ENCODE measurements at regions not wholly inside any gene's neighbourhood (a gene's known extent, or its start where the extent isn't known, plus 50 kb on each side); places are given as distances from the start of the nearest gene placed in this dataset.

DNA sequence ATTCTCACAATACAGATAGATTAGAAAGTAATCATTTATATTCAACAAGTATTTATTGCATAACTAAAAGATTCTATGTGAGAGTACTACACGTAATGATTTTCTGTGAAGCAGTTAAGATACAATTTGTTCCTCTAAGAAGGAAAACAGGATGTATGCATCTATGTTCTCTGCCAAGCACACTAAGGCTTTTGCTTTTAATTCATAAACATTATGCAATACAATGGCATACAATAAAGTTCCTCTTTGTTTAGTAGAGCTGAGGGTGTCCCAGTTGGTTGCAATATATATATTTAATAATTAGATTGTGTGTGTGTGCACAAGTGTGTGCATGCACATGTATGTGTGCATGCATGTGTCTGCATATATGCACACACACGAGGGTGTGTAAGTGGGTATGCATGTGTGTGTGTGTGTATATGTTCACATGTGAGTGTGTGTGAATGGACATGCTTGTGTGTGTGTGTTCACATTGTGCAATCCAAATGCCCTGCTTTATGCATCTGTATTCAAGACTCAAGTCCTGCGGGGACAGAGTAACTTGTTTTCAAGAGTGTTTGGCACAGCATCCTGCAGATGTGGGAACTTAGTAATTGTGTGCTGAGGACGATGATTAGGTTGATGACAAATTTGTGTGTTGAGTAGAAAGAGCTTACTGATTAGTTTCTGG is 481.5 kb upstream of the KLF6 start:
- Histone ChIP-seq H3K36me3 (ENCODE audit: control insufficient read depth, low read length) (no peaks in the 10 kb centered on the region), H3K9me3 (ENCODE audit: control insufficient read depth, insufficient read depth, low read length) (no peaks in the 10 kb centered on the region), H3K9me2 (replicated peaks; ENCODE audit: control insufficient read depth, low read length) (no peaks in the 10 kb centered on the region), H3K27me3 (ENCODE audit: control insufficient read depth, low read length) (no peaks in the 10 kb centered on the region), H3K4me1 (ENCODE audit: control insufficient read depth, low read length) (no peaks in the 10 kb centered on the region), H3K27ac (ENCODE audit: low read depth, low read length) (no peak overlapping the region), H4K20me1 (ENCODE audit: control insufficient read depth, insufficient read depth, low read depth, low read length) (no peaks in the 10 kb centered on the region), H3K79me2 (ENCODE audit: control insufficient read depth, low read length) (no peaks in the 10 kb centered on the region), H3K4me3 (ENCODE audit: low read length) (no peak overlapping the region), H3K4me2 (ENCODE audit: low read length) (no peak overlapping the region), H3F3A (ENCODE audit: control insufficient read depth, insufficient read depth) (no peaks in the 10 kb centered on the region)
- TF ChIP-seq EZH2phosphoT487 (IDR thresholded peaks at IDR 0.05; ENCODE audit: borderline replicate concordance, low read length) (no peak), CTCF (IDR thresholded peaks at IDR 0.05; ENCODE audit: low read depth, low read length, poor library complexity, severe bottlenecking) (no peak)

- Histone ChIP-seq H3F3A (ENCODE audit: control insufficient read depth, insufficient read depth) (no peaks in the 10 kb centered on the region), H3K36me3 (ENCODE audit: control insufficient read depth, low read length) (no peaks in the 10 kb centered on the region), H3K4me2 (ENCODE audit: low read length) (no peak overlapping the region), H3K9me3 (ENCODE audit: control insufficient read depth, insufficient read depth, low read length) (no peaks in the 10 kb centered on the region), H4K20me1 (ENCODE audit: control insufficient read depth, insufficient read depth, low read depth, low read length) (no peaks in the 10 kb centered on the region), H3K27ac (ENCODE audit: low read depth, low read length) (no peak overlapping the region), H3K9me2 (replicated peaks; ENCODE audit: control insufficient read depth, low read length) (no peaks in the 10 kb centered on the region), H3K79me2 (ENCODE audit: control insufficient read depth, low read length) (no peaks in the 10 kb centered on the region), H3K27me3 (ENCODE audit: control insufficient read depth, low read length) (no peaks in the 10 kb centered on the region), H3K4me1 (ENCODE audit: control insufficient read depth, low read length) (no peaks in the 10 kb centered on the region), H3K4me3 (ENCODE audit: low read length) (no peak overlapping the region)
- TF ChIP-seq CTCF (IDR thresholded peaks at IDR 0.05; ENCODE audit: low read depth, low read length, poor library complexity, severe bottlenecking) (no peak), EZH2phosphoT487 (IDR thresholded peaks at IDR 0.05; ENCODE audit: borderline replicate concordance, low read length) (no peak)
These were observed 481.0 kb upstream of the KLF6 start for GRCh38 chr10:4265964-4266363.

DNA sequence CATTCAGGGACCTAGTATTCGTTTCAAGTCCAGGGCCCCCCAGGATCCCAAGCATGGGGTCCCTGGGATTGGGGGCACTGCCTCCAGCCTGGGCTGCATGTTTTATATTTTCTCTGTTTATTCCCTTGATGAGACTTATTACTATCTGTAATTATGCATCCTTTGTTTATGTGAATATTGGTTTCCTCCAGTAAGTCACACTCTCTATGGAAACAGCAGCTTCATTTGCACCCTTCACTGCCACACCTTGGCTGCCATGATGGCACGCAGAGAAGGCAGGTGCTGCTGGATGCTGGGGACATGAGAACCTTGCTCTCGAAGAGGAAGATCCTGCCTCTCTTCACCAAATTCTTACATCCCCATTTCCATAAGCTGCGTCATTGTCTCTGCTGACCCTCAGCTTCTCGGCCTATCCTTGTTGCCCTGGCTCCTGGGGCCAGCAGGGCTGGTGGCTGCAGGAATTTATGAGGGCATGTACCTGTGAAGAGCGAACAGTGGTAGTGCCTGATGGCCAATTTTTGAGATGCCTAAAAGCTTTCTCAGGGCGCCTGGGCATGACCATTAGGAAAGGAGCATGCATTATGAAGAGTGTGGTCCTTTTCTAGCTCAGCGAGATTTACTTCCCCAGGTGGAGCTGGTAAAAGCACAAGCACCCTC is 479.3 kb upstream of the KLF6 start:
- TF ChIP-seq CTCF (IDR thresholded peaks at IDR 0.05; ENCODE audit: low read depth, low read length, poor library complexity, severe bottlenecking) = no peak
- no peak for TF ChIP-seq EZH2phosphoT487 (IDR thresholded peaks at IDR 0.05; ENCODE audit: borderline replicate concordance, low read length)
- H3K4me3 ChIP-seq (ENCODE audit: low read length) = no peak overlapping the region
- H3K9me2 ChIP-seq (replicated peaks; ENCODE audit: control insufficient read depth, low read length) = no peaks in the 10 kb centered on the region
- no peaks in the 10 kb centered on the region for H3K36me3 ChIP-seq (ENCODE audit: control insufficient read depth, low read length)
- H3K79me2 ChIP-seq (ENCODE audit: control insufficient read depth, low read length) = no peaks in the 10 kb centered on the region
- no peak overlapping the region for H3K27ac ChIP-seq (ENCODE audit: low read depth, low read length)
- no peaks in the 10 kb centered on the region for H3K9me3 ChIP-seq (ENCODE audit: control insufficient read depth, insufficient read depth, low read length)
- H3K4me2 ChIP-seq (ENCODE audit: low read length) = no peak overlapping the region
- no peaks in the 10 kb centered on the region for H3K4me1 ChIP-seq (ENCODE audit: control insufficient read depth, low read length)
- no peaks in the 10 kb centered on the region for H3F3A ChIP-seq (ENCODE audit: control insufficient read depth, insufficient read depth)
- H4K20me1 ChIP-seq (ENCODE audit: control insufficient read depth, insufficient read depth, low read depth, low read length) = no peaks in the 10 kb centered on the region
- no peaks in the 10 kb centered on the region for H3K27me3 ChIP-seq (ENCODE audit: control insufficient read depth, low read length)
